ENCODE measurements at regions not wholly inside any gene's neighbourhood (a gene's known extent, or its start where the extent isn't known, plus 50 kb on each side); places are given as distances from the start of the nearest gene placed in this dataset.

GRCh38 chr5:166535641-166536040 lies 1755.8 kb upstream of the WWC1 start:
- Histone ChIP-seq H3K9me3 (ENCODE audit: control insufficient read depth, low read depth, low read length) (no peaks in the 10 kb centered on the region), H3K4me1 (ENCODE audit: control insufficient read depth, extremely low read depth, insufficient read depth, low read length) (no peaks in the 10 kb centered on the region), H3K27ac (ENCODE audit: control insufficient read depth, insufficient read depth, low read length) (no peak overlapping the region), H2AFZ (ENCODE audit: control insufficient read depth, low read length) (no peak overlapping the region), H4K20me1 (ENCODE audit: control insufficient read depth, extremely low read depth, insufficient read depth, low read length) (no peaks in the 10 kb centered on the region), H3K9me1 (ENCODE audit: control insufficient read depth, extremely low read depth, insufficient read depth, low read length) (no peaks in the 10 kb centered on the region), H3K4me3 (ENCODE audit: control insufficient read depth in 2 of 3, extremely low read depth in 1 of 3, insufficient read depth in 2 of 3, low read depth in 1 of 3, low read length in 3 of 3) (no peak overlapping the region), H3K27me3 (ENCODE audit: control insufficient read depth, extremely low read depth, insufficient read depth, low read length) (no peaks in the 10 kb centered on the region), H3K9ac (ENCODE audit: control insufficient read depth, extremely low read depth, insufficient read depth, low read length) (no peak overlapping the region), H3K36me3 (ENCODE audit: control insufficient read depth in 2 of 2, extremely low read depth in 1 of 2, insufficient read depth in 2 of 2, low read length in 2 of 2) (no peaks in the 10 kb centered on the region), H3K79me2 (ENCODE audit: control insufficient read depth, insufficient read depth, low read length) (no peaks in the 10 kb centered on the region), H3K4me2 (ENCODE audit: control insufficient read depth, extremely low read depth, insufficient read depth, low read depth, low read length) (no peak overlapping the region)
- TF ChIP-seq CTCF (optimal IDR thresholded peaks at IDR 0.05 in 1 of 3, IDR thresholded peaks at IDR 0.05 in 1 of 3, conservative IDR thresholded peaks at IDR 0.05 in 1 of 3; ENCODE audit: extremely low read depth in 1 of 3, insufficient read depth in 2 of 3, low read length in 3 of 3): no peak
- no peak for TF ChIP-seq EZH2 (IDR thresholded peaks at IDR 0.05; ENCODE audit: low read length)
- dilution Hi-C loops (cut with MboI; ENCODE audit: extremely low pct_ligation_motif_present, low sequenced_read_pairs): no loop called here
- FAIRE-seq: no peak
- DNase-seq (ENCODE audit: low read depth, low spot score): no peak

GRCh38 chr5:166540156-166540555 lies 1751.3 kb upstream of the WWC1 start:
- dilution Hi-C loops (cut with MboI; ENCODE audit: extremely low pct_ligation_motif_present, low sequenced_read_pairs): no loop called here
- no peak overlapping the region for H2AFZ ChIP-seq (ENCODE audit: control insufficient read depth, low read length)
- H3K9ac ChIP-seq (ENCODE audit: control insufficient read depth, extremely low read depth, insufficient read depth, low read length): no peak overlapping the region
- H4K20me1 ChIP-seq (ENCODE audit: control insufficient read depth, extremely low read depth, insufficient read depth, low read length): no peaks in the 10 kb centered on the region
- H3K9me1 ChIP-seq (ENCODE audit: control insufficient read depth, extremely low read depth, insufficient read depth, low read length): no peaks in the 10 kb centered on the region
- H3K4me2 ChIP-seq (ENCODE audit: control insufficient read depth, extremely low read depth, insufficient read depth, low read depth, low read length): no peak overlapping the region
- DNase-seq (ENCODE audit: low read depth, low spot score): no peak
- no peaks in the 10 kb centered on the region for H3K36me3 ChIP-seq (ENCODE audit: control insufficient read depth in 2 of 2, extremely low read depth in 1 of 2, insufficient read depth in 2 of 2, low read length in 2 of 2)
- no peaks in the 10 kb centered on the region for H3K9me3 ChIP-seq (ENCODE audit: control insufficient read depth, low read depth, low read length)
- TF ChIP-seq CTCF (optimal IDR thresholded peaks at IDR 0.05 in 1 of 3, IDR thresholded peaks at IDR 0.05 in 1 of 3, conservative IDR thresholded peaks at IDR 0.05 in 1 of 3; ENCODE audit: extremely low read depth in 1 of 3, insufficient read depth in 2 of 3, low read length in 3 of 3) (no peak), EZH2 (IDR thresholded peaks at IDR 0.05; ENCODE audit: low read length) (no peak)
- no peaks in the 10 kb centered on the region for H3K27me3 ChIP-seq (ENCODE audit: control insufficient read depth, extremely low read depth, insufficient read depth, low read length)
- H3K4me3 ChIP-seq (ENCODE audit: control insufficient read depth in 2 of 3, extremely low read depth in 1 of 3, insufficient read depth in 2 of 3, low read depth in 1 of 3, low read length in 3 of 3): no peak overlapping the region
- H3K27ac ChIP-seq (ENCODE audit: control insufficient read depth, insufficient read depth, low read length): no peak overlapping the region
- no peaks in the 10 kb centered on the region for H3K79me2 ChIP-seq (ENCODE audit: control insufficient read depth, insufficient read depth, low read length)
- FAIRE-seq: no peak
- H3K4me1 ChIP-seq (ENCODE audit: control insufficient read depth, extremely low read depth, insufficient read depth, low read length): no peaks in the 10 kb centered on the region

All from keratinocyte (primary cell).